SU-DHL-6 (cell line): ENCODE measurements at regions not wholly inside any gene's neighbourhood (a gene's known extent, or its start where the extent isn't known, plus 50 kb on each side); places are given as distances from the start of the nearest gene placed in this dataset.

Experiments used
- H2AFZ ChIP-seq: fragments of 200-600 bp; sonication (generic); 2 replicates; pipeline ENCODE4 v1.6.1; 2014; ENCODE audit warnings: low read depth, mild to moderate bottlenecking, moderate library complexity, mixed read lengths, antibody characterized with exemption, low read length; ENCODE audit not compliant: severe bottlenecking
- H3F3A ChIP-seq: fragments of 200-600 bp; shearing (Covaris generic); 2 replicates; pipeline ENCODE4 v1.6.0; 2016; ENCODE audit warnings: antibody characterized with exemption, mild to moderate bottlenecking; ENCODE audit not compliant: insufficient read depth
- H3K27ac ChIP-seq: fragments of 200-600 bp; sonication (generic); 2 replicates; pipeline ENCODE4 v1.5.1; 2016; ENCODE audit warnings: low read depth, mild to moderate bottlenecking, low read length, moderate library complexity, mixed read lengths
- H3K27me3 ChIP-seq: fragments of 200-600 bp; sonication (generic), shearing (Covaris generic); 2 replicates; pipeline ENCODE4 v1.6.0; 2014; ENCODE audit warnings: mild to moderate bottlenecking, low read length
- H3K36me3 ChIP-seq: fragments of 200-600 bp; sonication (generic); 2 replicates; pipeline ENCODE4 v1.6.1; 2014; ENCODE audit warnings: mild to moderate bottlenecking, low read length, mixed read lengths
- H3K4me2 ChIP-seq: fragments of 300-600, 200-600 bp; shearing (Covaris generic), sonication (generic); 2 replicates; pipeline ENCODE4 v1.6.0; 2014; ENCODE audit warnings: low read length, low read depth, mild to moderate bottlenecking; ENCODE audit not compliant: poor library complexity, severe bottlenecking
- H3K4me3 ChIP-seq: fragments of 200-600 bp; sonication (generic); 2 replicates; pipeline ENCODE4 v1.5.1; 2014; ENCODE audit warnings: antibody characterized with exemption, low read length, mild to moderate bottlenecking, mixed read lengths; ENCODE audit not compliant: insufficient read depth, poor library complexity, severe bottlenecking
- H3K79me2 ChIP-seq: fragments of 200-600 bp; sonication (generic); 2 replicates; pipeline ENCODE4 v1.6.1; 2014; ENCODE audit warnings: mild to moderate bottlenecking, low read length, moderate library complexity; ENCODE audit not compliant: insufficient read depth
- H3K9ac ChIP-seq: fragments of 200-600 bp; sonication (generic); 2 replicates; pipeline ENCODE4 v1.7.0; 2014; ENCODE audit warnings: mild to moderate bottlenecking, low read length
- H3K9me2 ChIP-seq: fragments of 200-600 bp; sonication (generic); replicated peaks from 2 replicates; pipeline ENCODE4 v1.6.1; 2014; ENCODE audit warnings: low read length; ENCODE audit not compliant: insufficient read depth
- H3K9me3 ChIP-seq: fragments of 200-600 bp; sonication (generic); 2 replicates; pipeline ENCODE4 v1.6.1; 2014; ENCODE audit warnings: low read length, mixed read lengths; ENCODE audit not compliant: insufficient read depth
- H4K20me1 ChIP-seq: fragments of 200-600 bp; sonication (generic); 2 replicates; pipeline ENCODE4 v1.6.1; 2014; ENCODE audit warnings: low read depth, mild to moderate bottlenecking, antibody characterized with exemption, low read length, moderate library complexity, mixed read lengths
- EZH2phosphoT487 ChIP-seq: fragments of 200-600 bp; sonication (generic), shearing (Covaris generic); conservative IDR thresholded peaks from 2 replicates; pipeline ENCODE4 v1.6.1; 2018; ENCODE audit warnings: mild to moderate bottlenecking, antibody characterized with exemption, low read length, moderate library complexity, mixed read lengths
- TF ChIP-seq, protein P1 (sequence below): fragments of 200-600 bp; sonication (generic); IDR thresholded peaks from one replicate; pipeline ENCODE4 v1.5.1; 2017; ENCODE audit warnings: antibody characterized with exemption, mild to moderate bottlenecking, low read length, moderate library complexity; ENCODE audit not compliant: insufficient read depth, poor library complexity, severe bottlenecking

DNA sequence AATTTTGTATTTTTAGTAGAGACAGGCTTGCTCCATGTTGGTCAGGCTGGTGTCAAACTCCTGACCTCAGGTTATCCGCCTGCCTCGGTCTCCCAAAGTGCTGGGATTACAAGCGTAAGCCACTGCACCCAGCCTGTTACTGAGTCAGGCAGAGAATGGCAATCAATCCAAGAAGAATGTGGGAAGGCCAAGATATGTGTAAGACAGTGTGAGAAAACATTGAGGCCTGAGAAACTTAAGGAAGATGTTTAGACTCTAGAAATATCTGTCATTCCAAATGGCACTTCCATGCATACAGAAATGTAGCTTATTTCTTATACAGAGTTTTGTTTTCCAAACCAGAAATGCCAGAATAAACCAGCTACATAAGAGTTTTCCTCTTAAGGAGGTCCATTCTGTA is 248.5 kb downstream of the ETS1 start:
- no peaks in the 10 kb centered on the region for H3K27me3 ChIP-seq
- no peak overlapping the region for H3K27ac ChIP-seq
- no peaks in the 10 kb centered on the region for H3F3A ChIP-seq
- no peak overlapping the region for H3K4me2 ChIP-seq
- no peaks in the 10 kb centered on the region for H3K36me3 ChIP-seq
- H3K9me3 ChIP-seq: no peaks in the 10 kb centered on the region
- H3K9me2 ChIP-seq: no peaks in the 10 kb centered on the region
- H3K9ac ChIP-seq: no peak overlapping the region
- H3K4me3 ChIP-seq: no peak overlapping the region
- H4K20me1 ChIP-seq: no peaks in the 10 kb centered on the region
- H2AFZ ChIP-seq: no peak overlapping the region
- TF ChIP-seq, protein P1, sequence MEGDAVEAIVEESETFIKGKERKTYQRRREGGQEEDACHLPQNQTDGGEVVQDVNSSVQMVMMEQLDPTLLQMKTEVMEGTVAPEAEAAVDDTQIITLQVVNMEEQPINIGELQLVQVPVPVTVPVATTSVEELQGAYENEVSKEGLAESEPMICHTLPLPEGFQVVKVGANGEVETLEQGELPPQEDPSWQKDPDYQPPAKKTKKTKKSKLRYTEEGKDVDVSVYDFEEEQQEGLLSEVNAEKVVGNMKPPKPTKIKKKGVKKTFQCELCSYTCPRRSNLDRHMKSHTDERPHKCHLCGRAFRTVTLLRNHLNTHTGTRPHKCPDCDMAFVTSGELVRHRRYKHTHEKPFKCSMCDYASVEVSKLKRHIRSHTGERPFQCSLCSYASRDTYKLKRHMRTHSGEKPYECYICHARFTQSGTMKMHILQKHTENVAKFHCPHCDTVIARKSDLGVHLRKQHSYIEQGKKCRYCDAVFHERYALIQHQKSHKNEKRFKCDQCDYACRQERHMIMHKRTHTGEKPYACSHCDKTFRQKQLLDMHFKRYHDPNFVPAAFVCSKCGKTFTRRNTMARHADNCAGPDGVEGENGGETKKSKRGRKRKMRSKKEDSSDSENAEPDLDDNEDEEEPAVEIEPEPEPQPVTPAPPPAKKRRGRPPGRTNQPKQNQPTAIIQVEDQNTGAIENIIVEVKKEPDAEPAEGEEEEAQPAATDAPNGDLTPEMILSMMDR: no peak
- TF ChIP-seq EZH2phosphoT487: no peak
- no peaks in the 10 kb centered on the region for H3K79me2 ChIP-seq

DNA sequence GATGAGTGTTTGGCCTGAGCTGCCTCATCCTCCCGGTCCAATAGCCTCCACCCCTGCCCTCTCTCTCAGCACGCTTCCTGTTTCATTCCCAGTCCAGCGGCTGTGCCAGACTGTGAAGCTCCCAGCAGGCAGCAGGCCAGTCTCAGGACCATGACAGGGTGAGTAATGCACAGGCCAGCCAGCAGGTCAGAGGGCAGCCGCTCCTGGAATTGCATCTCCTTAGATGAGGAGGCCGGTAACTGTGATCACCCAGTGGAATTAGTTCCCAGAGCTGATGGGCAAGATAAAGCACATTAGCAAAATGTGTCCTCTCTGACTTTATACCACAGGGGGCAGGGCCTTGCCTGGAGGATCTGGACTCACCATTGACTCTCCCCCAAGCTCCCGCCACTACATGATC is 251.2 kb downstream of the ETS1 start:
- H3K36me3 ChIP-seq: no peaks in the 10 kb centered on the region
- no peak overlapping the region for H3K4me2 ChIP-seq
- H3K9me2 ChIP-seq: no peaks in the 10 kb centered on the region
- H3K27me3 ChIP-seq: no peaks in the 10 kb centered on the region
- H2AFZ ChIP-seq: no peak overlapping the region
- H3K27ac ChIP-seq: no peak overlapping the region
- H3F3A ChIP-seq: no peaks in the 10 kb centered on the region
- no peak overlapping the region for H3K9ac ChIP-seq
- no peaks in the 10 kb centered on the region for H4K20me1 ChIP-seq
- no peak overlapping the region for H3K4me3 ChIP-seq
- TF ChIP-seq EZH2phosphoT487: no peak
- TF ChIP-seq, protein P1: no peak
- no peaks in the 10 kb centered on the region for H3K79me2 ChIP-seq
- H3K9me3 ChIP-seq: no peaks in the 10 kb centered on the region

DNA sequence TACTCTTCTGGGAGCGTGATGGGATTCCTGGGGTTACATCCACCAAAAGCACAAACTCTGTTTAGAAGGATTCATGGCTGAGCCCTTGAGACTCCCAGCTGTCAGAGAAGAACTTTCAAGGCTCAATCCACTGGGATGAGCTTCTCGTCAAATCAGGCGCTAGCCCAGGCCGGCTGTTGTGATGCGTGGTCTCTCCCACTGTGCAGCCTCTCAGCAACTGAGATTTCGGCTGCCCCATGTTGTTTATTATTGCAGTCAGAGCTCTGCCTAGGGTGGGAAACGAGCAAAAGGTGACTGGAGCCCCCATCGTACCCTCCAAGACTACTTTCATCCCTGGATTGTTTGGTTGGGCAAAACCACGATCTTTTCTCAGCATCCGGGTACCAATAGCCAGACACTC is 251.6 kb downstream of the ETS1 start:
- Histone ChIP-seq H3K4me3 (no peak overlapping the region), H2AFZ (no peak overlapping the region)

More for the DNA sequence above, 251.6 kb downstream of the ETS1 start:
- TF ChIP-seq EZH2phosphoT487: no peak
- TF ChIP-seq, protein P1: no peak
- Histone ChIP-seq H3K79me2 (no peaks in the 10 kb centered on the region), H3K9ac (no peak overlapping the region), H3K4me2 (no peak overlapping the region), H3K27me3 (no peaks in the 10 kb centered on the region), H4K20me1 (no peaks in the 10 kb centered on the region), H3K9me3 (no peaks in the 10 kb centered on the region), H3K27ac (no peak overlapping the region), H3F3A (no peaks in the 10 kb centered on the region), H3K36me3 (no peaks in the 10 kb centered on the region), H3K9me2 (no peaks in the 10 kb centered on the region)
